ENCODE measurements at regions not wholly inside any gene's neighbourhood (a gene's known extent, or its start where the extent isn't known, plus 50 kb on each side); places are given as distances from the start of the nearest gene placed in this dataset.
"Not testable (repeated sequence)": the region's sequence is repeated elsewhere in the genome, so short reads cannot be mapped to it uniquely, and the experiment has no call there.

GRCh38 chr5:144035046-144035740 is 135.3 kb downstream of the YIPF5 start:
- DNase-seq (ENCODE audit: extremely low spot score, unreplicated experiment): no peak
- Mint-ChIP-seq H3K4me3 (no peak overlapping the region), H3K27me3 (no peaks in the 10 kb centered on the region), H3K36me3 (no peaks in the 10 kb centered on the region), H3K4me1 (ENCODE audit: unreplicated experiment) (peaks cover 7% of the 10 kb centered on the region), H3K27ac (no peak overlapping the region), H3K9me3 (peaks cover 4% of the 10 kb centered on the region)
- TF ChIP-seq CTCF (conservative IDR thresholded peaks at IDR 0.05): no peak

- peaks cover 13% of the 10 kb centered on the region for H3K4me1 Mint-ChIP-seq (ENCODE audit: unreplicated experiment)
- H3K27me3 Mint-ChIP-seq: no peaks in the 10 kb centered on the region
Observed at GRCh38 chr5:144036476-144036875, 134.0 kb downstream of the YIPF5 start.

GRCh38 chr5:144040615-144041305 is 129.7 kb downstream of the YIPF5 start:
- peaks cover 6% of the 10 kb centered on the region for H3K4me1 Mint-ChIP-seq (ENCODE audit: unreplicated experiment)
- no peaks in the 10 kb centered on the region for H3K36me3 Mint-ChIP-seq
- no peak overlapping the region for H3K4me3 Mint-ChIP-seq
- peaks cover under 1% of the 10 kb centered on the region for H3K9me3 Mint-ChIP-seq
- no peak for DNase-seq (ENCODE audit: extremely low spot score, unreplicated experiment)
- H3K27me3 Mint-ChIP-seq: no peaks in the 10 kb centered on the region
- no peak for TF ChIP-seq CTCF (conservative IDR thresholded peaks at IDR 0.05)
- H3K27ac Mint-ChIP-seq: no peak overlapping the region

More at GRCh38 chr5:144036476-144036875, 134.0 kb downstream of the YIPF5 start:
- TF ChIP-seq CTCF (conservative IDR thresholded peaks at IDR 0.05): no peak
- DNase-seq (ENCODE audit: extremely low spot score, unreplicated experiment): no peak
- H3K4me3 Mint-ChIP-seq: no peak overlapping the region
- H3K36me3 Mint-ChIP-seq: no peaks in the 10 kb centered on the region
- no peak overlapping the region for H3K27ac Mint-ChIP-seq
- peaks cover 4% of the 10 kb centered on the region for H3K9me3 Mint-ChIP-seq

- DNase-seq (ENCODE audit: extremely low spot score, unreplicated experiment): no peak
- H3K4me1 Mint-ChIP-seq (ENCODE audit: unreplicated experiment): peaks cover 6% of the 10 kb centered on the region
- H3K9me3 Mint-ChIP-seq: no peaks in the 10 kb centered on the region
- TF ChIP-seq CTCF (conservative IDR thresholded peaks at IDR 0.05): no peak
- H3K27ac Mint-ChIP-seq: no peak overlapping the region
- no peaks in the 10 kb centered on the region for H3K27me3 Mint-ChIP-seq
- H3K4me3 Mint-ChIP-seq: no peak overlapping the region
- no peaks in the 10 kb centered on the region for H3K36me3 Mint-ChIP-seq
Observed at GRCh38 chr5:144042156-144042555, 128.3 kb downstream of the YIPF5 start.

- Mint-ChIP-seq H3K27me3 (peaks cover 9% of the 10 kb centered on the region), H3K4me1 (ENCODE audit: unreplicated experiment) (no peaks in the 10 kb centered on the region), H3K27ac (no peak overlapping the region), H3K4me3 (no peak overlapping the region), H3K36me3 (no peaks in the 10 kb centered on the region), H3K9me3 (no peaks in the 10 kb centered on the region)
- no peak for DNase-seq (ENCODE audit: extremely low spot score, unreplicated experiment)
- TF ChIP-seq CTCF (conservative IDR thresholded peaks at IDR 0.05): no peak
Observed at GRCh38 chr5:144048259-144048856, 122.1 kb downstream of the YIPF5 start.

GRCh38 chr5:144055391-144055790 is 115.1 kb downstream of the YIPF5 start:
- not testable (repeated sequence) for H3K9me3 Mint-ChIP-seq; H3K36me3 Mint-ChIP-seq; H3K4me1 Mint-ChIP-seq (ENCODE audit: unreplicated experiment); H3K27ac Mint-ChIP-seq; DNase-seq (ENCODE audit: extremely low spot score, unreplicated experiment); H3K4me3 Mint-ChIP-seq; H3K27me3 Mint-ChIP-seq

GRCh38 chr5:144060091-144060490 is 110.4 kb downstream of the YIPF5 start:
- H3K9me3 Mint-ChIP-seq; H3K27ac Mint-ChIP-seq; H3K27me3 Mint-ChIP-seq; H3K4me3 Mint-ChIP-seq; H3K4me1 Mint-ChIP-seq (ENCODE audit: unreplicated experiment); DNase-seq (ENCODE audit: extremely low spot score, unreplicated experiment); H3K36me3 Mint-ChIP-seq: not testable (repeated sequence)

Data from type B pancreatic cell (in vitro differentiated cells).